Panc1 (cell line): ENCODE measurements at regions not wholly inside any gene's neighbourhood (a gene's known extent, or its start where the extent isn't known, plus 50 kb on each side); places are given as distances from the start of the nearest gene placed in this dataset.

Experiments used
- CTCF ChIP-seq: fragments of 450-650 bp; IDR thresholded peaks from 2 replicates; pipeline ENCODE4 v1.5.1; 2017; ENCODE audit warnings: mild to moderate bottlenecking
- POLR2AphosphoS5 ChIP-seq: IDR thresholded peaks from 2 replicates; pipeline ENCODE4 v1.6.1; 2012; ENCODE audit warnings: mild to moderate bottlenecking, low read depth, low read length, moderate library complexity
- REST ChIP-seq, 2 experiments: IDR thresholded peaks; 2 replicates each; pipeline ENCODE4 v1.6.1; 2011 to 2012; ENCODE audit warnings: low read depth in 2 of 2, control low read depth in 1 of 2, low read length in 1 of 2, mild to moderate bottlenecking in 1 of 2, moderate library complexity in 1 of 2; ENCODE audit not compliant: insufficient read depth in 1 of 2
- SIN3A ChIP-seq: IDR thresholded peaks from 2 replicates; pipeline ENCODE4 v1.6.1; 2012; ENCODE audit warnings: low read depth, mild to moderate bottlenecking, low read length, moderate library complexity, borderline replicate concordance; ENCODE audit not compliant: insufficient read depth

GRCh38 chr7:41093141-41093540 lies 609.7 kb downstream of the INHBA start:
- TF ChIP-seq CTCF = no peak
- TF ChIP-seq POLR2AphosphoS5 = no peak
- TF ChIP-seq REST (IDR thresholded peaks at IDR 0.05; ENCODE audit: insufficient read depth in 1 of 2, low read depth in 2 of 2, low read length in 1 of 2) = no peak
- TF ChIP-seq SIN3A = no peak
